LNCaP clone FGC (cell line): ENCODE measurements at regions not wholly inside any gene's neighbourhood (a gene's known extent, or its start where the extent isn't known, plus 50 kb on each side); places are given as distances from the start of the nearest gene placed in this dataset.

Experiments
- DNase-seq: peaks from one replicate; pipeline ENCODE4 v3.0.0-alpha.2; 2011; ENCODE audit warnings: low read depth
- H3K4me3 ChIP-seq: 2 replicates; pipeline ENCODE4 v1.5.1; 2011; ENCODE audit warnings: mild to moderate bottlenecking, low read depth, low read length, control low read depth
- TF ChIP-seq, protein P1 (sequence below): IDR thresholded peaks from 2 replicates; pipeline ENCODE4 v1.5.1; 2012; ENCODE audit warnings: mild to moderate bottlenecking; ENCODE audit not compliant: control insufficient read depth, insufficient read depth; ENCODE audit errors: extremely low read depth

- no peak overlapping the region for H3K4me3 ChIP-seq
- TF ChIP-seq, protein P1, sequence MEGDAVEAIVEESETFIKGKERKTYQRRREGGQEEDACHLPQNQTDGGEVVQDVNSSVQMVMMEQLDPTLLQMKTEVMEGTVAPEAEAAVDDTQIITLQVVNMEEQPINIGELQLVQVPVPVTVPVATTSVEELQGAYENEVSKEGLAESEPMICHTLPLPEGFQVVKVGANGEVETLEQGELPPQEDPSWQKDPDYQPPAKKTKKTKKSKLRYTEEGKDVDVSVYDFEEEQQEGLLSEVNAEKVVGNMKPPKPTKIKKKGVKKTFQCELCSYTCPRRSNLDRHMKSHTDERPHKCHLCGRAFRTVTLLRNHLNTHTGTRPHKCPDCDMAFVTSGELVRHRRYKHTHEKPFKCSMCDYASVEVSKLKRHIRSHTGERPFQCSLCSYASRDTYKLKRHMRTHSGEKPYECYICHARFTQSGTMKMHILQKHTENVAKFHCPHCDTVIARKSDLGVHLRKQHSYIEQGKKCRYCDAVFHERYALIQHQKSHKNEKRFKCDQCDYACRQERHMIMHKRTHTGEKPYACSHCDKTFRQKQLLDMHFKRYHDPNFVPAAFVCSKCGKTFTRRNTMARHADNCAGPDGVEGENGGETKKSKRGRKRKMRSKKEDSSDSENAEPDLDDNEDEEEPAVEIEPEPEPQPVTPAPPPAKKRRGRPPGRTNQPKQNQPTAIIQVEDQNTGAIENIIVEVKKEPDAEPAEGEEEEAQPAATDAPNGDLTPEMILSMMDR: no peak
- DNase-seq: no peak
These were observed 161.5 kb downstream of the NRIP1 start for GRCh38 chr21:14903172-14903865.

DNA sequence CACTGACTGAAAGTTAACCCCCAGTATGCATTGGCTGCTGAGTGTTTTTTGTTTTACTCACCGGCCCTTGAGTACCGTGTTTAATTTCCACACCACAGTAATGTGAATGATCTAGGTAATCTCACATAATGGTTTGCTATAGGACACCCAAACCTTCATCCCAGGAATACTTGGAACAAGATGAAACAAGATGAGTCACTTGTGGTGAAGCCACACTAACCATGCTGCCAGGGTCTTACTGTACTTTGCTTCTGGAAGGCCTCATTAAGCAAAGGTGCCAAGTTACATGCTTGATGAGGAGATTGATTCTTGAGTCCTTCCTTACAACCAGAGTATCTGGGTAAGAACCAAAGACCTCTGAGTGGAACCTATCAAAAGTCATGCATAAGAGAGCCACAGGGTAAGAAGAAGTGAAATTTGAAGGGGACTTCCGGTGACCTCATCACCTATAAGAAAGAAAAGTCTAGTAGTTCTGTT is 163.3 kb downstream of the NRIP1 start:
- TF ChIP-seq, protein P1: no peak
- no peak overlapping the region for H3K4me3 ChIP-seq
- DNase-seq: no peak

GRCh38 chr21:14900611-14901010 is 164.2 kb downstream of the NRIP1 start:
- no peak overlapping the region for H3K4me3 ChIP-seq
- DNase-seq: no peak
- TF ChIP-seq, protein P1: no peak

DNA sequence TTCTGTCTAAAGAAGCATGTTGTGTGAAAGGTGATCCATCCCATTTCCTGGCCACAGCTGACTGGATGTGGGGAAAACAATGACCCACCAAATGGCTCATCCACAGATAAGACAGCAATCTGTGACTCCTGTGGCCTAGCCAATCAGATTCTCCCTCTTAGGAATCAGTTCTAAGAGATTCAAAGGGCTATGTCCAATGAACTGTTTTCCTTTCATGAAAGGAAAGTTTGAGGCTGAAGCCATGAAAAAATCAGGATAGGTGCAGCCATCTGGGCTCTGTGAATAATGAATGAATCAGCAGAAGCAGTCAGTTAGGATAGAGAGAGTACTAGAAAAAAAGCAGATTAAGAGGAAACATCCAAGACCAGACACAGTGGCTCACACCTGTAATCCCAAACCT is 164.7 kb downstream of the NRIP1 start:
- no peak for DNase-seq
- TF ChIP-seq, protein P1: no peak
- no peak overlapping the region for H3K4me3 ChIP-seq

- no peak for DNase-seq
- TF ChIP-seq, protein P1: no peak
- no peak overlapping the region for H3K4me3 ChIP-seq
These were observed 169.0 kb downstream of the NRIP1 start for GRCh38 chr21:14895792-14896191.

GRCh38 chr21:14890141-14890540 is 174.7 kb downstream of the NRIP1 start:
- TF ChIP-seq, protein P1: no peak
- H3K4me3 ChIP-seq: no peak overlapping the region
- DNase-seq: no peak

GRCh38 chr21:14889080-14889810 is 175.6 kb downstream of the NRIP1 start:
- no peak for DNase-seq
- TF ChIP-seq, protein P1: no peak
- H3K4me3 ChIP-seq: no peak overlapping the region
